ENCODE measurements at regions not wholly inside any gene's neighbourhood (a gene's known extent, or its start where the extent isn't known, plus 50 kb on each side); places are given as distances from the start of the nearest gene placed in this dataset.

GRCh38 chr3:159127021-159127392, 325.2 kb downstream of the MFSD1 start:
- ChIA-PET CTCF (no interaction called here), POLR2A (no interaction called here)
- DNase-seq (no peak), ATAC-seq (no peak)
- H3K9me3 Mint-ChIP-seq: no peaks in the 10 kb centered on the region
- intact Hi-C loops (cut with micrococcal nuclease): no loop called here
- no peak for TF ChIP-seq CTCF (IDR thresholded peaks at IDR 0.05)
- no peaks in the 10 kb centered on the region for H3K36me3 Mint-ChIP-seq (ENCODE audit: low read depth)
- H3K4me3 Mint-ChIP-seq: no peak overlapping the region
- no peak overlapping the region for H3K27ac Mint-ChIP-seq
- H3K4me1 Mint-ChIP-seq (ENCODE audit: low read depth): no peaks in the 10 kb centered on the region
- peaks cover 3% of the 10 kb centered on the region for H3K27me3 Mint-ChIP-seq

- no peak overlapping the region for H3K4me3 Mint-ChIP-seq
- no peaks in the 10 kb centered on the region for H3K9me3 Mint-ChIP-seq
- DNase-seq: no peak
- TF ChIP-seq CTCF (IDR thresholded peaks at IDR 0.05): no peak
- H3K4me1 Mint-ChIP-seq (ENCODE audit: low read depth): no peaks in the 10 kb centered on the region
- intact Hi-C loops (cut with micrococcal nuclease): no loop called here
- POLR2A ChIA-PET: no interaction called here
- no peaks in the 10 kb centered on the region for H3K36me3 Mint-ChIP-seq (ENCODE audit: low read depth)
- peaks cover 3% of the 10 kb centered on the region for H3K27me3 Mint-ChIP-seq
- no peak overlapping the region for H3K27ac Mint-ChIP-seq
- CTCF ChIA-PET: no interaction called here
- ATAC-seq: no peak
These were observed 326.8 kb downstream of the MFSD1 start for GRCh38 chr3:159128628-159129027.

GRCh38 chr3:159130108-159130507, 328.3 kb downstream of the MFSD1 start:
- no peaks in the 10 kb centered on the region for H3K36me3 Mint-ChIP-seq (ENCODE audit: low read depth)
- ATAC-seq (no peak), DNase-seq (peak; percentile 5)
- no peak overlapping the region for H3K27ac Mint-ChIP-seq
- ChIA-PET POLR2A (no interaction called here), CTCF (no interaction called here)
- H3K9me3 Mint-ChIP-seq: no peaks in the 10 kb centered on the region
- no peaks in the 10 kb centered on the region for H3K4me1 Mint-ChIP-seq (ENCODE audit: low read depth)
- no peak overlapping the region for H3K4me3 Mint-ChIP-seq
- no peak for TF ChIP-seq CTCF (IDR thresholded peaks at IDR 0.05)
- intact Hi-C loops (cut with micrococcal nuclease): no loop called here
- peaks cover 1% of the 10 kb centered on the region for H3K27me3 Mint-ChIP-seq

- TF ChIP-seq CTCF (IDR thresholded peaks at IDR 0.05): no peak
- ATAC-seq (no peak), DNase-seq (no peak)
- intact Hi-C loops (cut with micrococcal nuclease): no loop called here
- CTCF ChIA-PET: interaction anchor here (0.7 kb wide), 1 partner anchor 356 kb away, joined by 3 read pairs; no protein-coding TSS in a partner anchor
- no peak overlapping the region for H3K27ac Mint-ChIP-seq
- no peaks in the 10 kb centered on the region for H3K9me3 Mint-ChIP-seq
- POLR2A ChIA-PET: no interaction called here
- peaks cover 1% of the 10 kb centered on the region for H3K27me3 Mint-ChIP-seq
- H3K36me3 Mint-ChIP-seq (ENCODE audit: low read depth): no peaks in the 10 kb centered on the region
- no peak overlapping the region for H3K4me3 Mint-ChIP-seq
- no peaks in the 10 kb centered on the region for H3K4me1 Mint-ChIP-seq (ENCODE audit: low read depth)
These were observed 329.5 kb downstream of the MFSD1 start for GRCh38 chr3:159131376-159131775.

GRCh38 chr3:159137949-159138348, 336.1 kb downstream of the MFSD1 start:
- no peak overlapping the region for H3K4me3 Mint-ChIP-seq
- CTCF ChIA-PET: no interaction called here
- ATAC-seq (no peak), DNase-seq (no peak)
- intact Hi-C loops (cut with micrococcal nuclease): no loop called here
- no peak overlapping the region for H3K27ac Mint-ChIP-seq
- H3K36me3 Mint-ChIP-seq (ENCODE audit: low read depth): no peaks in the 10 kb centered on the region
- TF ChIP-seq CTCF (IDR thresholded peaks at IDR 0.05): no peak
- POLR2A ChIA-PET: no interaction called here
- no peaks in the 10 kb centered on the region for H3K27me3 Mint-ChIP-seq
- no peaks in the 10 kb centered on the region for H3K9me3 Mint-ChIP-seq
- H3K4me1 Mint-ChIP-seq (ENCODE audit: low read depth): no peaks in the 10 kb centered on the region
